ENCODE measurements at regions not wholly inside any gene's neighbourhood (a gene's known extent, or its start where the extent isn't known, plus 50 kb on each side); places are given as distances from the start of the nearest gene placed in this dataset.
"Not testable (repeated sequence)": the region's sequence is repeated elsewhere in the genome, so short reads cannot be mapped to it uniquely, and the experiment has no call there.

- DNase-seq, result peak; percentile 44
Measured at GRCh38 chr15:38002883-38003477, 68.5 kb downstream of the TMCO5A start.

GRCh38 chr15:38004218-38004861 lies 69.9 kb downstream of the TMCO5A start:
- DNase-seq, result no peak

GRCh38 chr15:38005953-38006808 lies 71.7 kb downstream of the TMCO5A start:
- DNase-seq, result no peak

DNA sequence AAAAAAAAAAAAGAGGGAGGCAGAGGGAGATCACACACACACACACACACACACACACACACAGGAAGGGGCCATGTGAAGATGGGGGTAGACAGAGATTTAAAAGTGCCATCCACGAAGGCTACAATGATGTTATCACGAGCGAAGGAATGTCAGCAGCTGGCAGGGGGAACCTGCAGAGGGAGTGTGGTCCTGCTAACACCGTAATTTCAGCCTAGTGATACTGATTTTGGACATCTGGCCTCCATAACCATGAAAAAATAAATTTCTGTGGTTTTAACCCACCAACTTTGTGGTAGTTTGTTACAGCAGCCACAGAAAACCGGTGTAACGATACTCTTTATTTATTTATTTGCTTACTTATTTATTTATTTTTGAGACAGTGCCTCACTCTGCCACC lies 76.0 kb downstream of the TMCO5A start:
- no peak for DNase-seq

- no peak for DNase-seq
Measured at GRCh38 chr15:38012894-38013293, 78.5 kb downstream of the TMCO5A start.

DNA sequence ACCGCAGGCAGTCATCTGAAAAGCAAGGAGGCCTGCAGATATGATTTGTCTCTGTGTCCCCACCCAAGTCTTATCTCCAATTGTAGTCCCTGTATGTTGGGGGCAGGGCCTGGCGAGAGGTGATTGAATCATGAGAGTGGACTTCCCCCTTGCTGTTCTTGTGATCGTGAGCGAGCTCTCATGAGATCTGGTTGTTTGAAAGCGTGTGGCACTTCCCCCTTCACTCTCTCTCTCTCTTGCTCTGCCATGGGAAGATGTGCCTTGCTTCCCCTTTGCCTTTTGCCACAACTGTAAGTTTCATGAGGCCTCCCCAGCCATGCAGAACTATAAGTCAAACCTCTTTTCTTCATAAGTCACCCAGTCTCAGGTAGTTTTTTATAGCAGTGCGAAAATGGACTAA lies 83.3 kb downstream of the TMCO5A start:
- DNase-seq, result no peak

GRCh38 chr15:38019066-38019465 lies 84.6 kb downstream of the TMCO5A start:
- DNase-seq, result no peak

DNA sequence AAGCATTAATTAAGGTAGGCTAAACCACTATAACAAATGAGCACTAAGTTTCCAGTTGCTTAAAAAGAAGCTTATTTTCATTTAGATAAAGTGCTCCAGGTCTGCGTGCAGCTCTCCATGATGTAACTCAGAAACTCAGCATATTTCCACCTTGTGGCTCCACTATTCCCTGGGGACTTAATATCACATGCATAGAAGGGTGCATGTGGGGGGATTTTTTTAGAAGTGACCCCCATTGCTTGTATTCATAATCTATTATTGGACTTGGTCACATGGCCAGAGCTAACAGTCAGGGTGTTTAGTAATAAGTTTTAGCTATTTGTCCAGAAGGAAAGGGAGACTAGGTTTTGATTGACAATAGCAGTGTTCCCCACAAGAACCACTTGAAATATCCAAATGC lies 86.8 kb downstream of the TMCO5A start:
- no peak for DNase-seq

DNA sequence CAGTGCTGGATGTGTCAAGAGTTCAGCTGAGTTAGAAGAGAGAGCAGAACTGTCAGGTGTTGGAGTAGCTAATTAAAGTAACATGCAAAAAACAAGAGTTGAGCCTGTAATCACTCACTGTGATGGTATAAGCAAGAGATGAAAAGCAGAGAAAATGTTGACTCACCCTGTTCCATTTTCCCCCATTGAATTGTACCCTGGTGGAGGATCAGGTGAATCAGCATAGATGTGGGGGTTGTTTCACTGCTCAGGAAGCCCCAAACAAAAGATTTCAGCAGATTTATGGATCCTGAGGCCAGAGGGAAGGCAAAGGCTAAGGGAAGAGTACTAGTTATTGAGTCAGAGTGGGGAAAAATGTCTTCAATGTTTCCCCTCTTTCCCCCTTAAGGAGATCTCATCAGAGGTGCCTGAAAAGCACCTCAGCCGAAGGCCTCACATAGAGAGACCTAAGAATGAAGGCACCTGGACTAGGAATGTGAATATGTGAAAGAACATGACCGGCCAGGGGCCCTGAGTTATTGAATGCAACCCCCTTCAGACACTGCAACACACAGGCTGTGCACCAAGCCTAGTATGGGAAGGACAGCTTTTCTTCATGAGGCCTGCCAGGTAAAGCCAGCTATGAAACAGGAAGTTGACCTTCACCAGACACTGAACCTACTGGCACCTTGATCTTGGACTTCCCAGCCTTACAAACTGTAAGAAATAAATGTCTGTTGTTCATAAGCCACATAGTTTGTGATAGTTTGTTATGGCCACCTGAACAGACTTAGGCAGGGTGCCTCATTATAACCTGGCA lies 90.1 kb downstream of the TMCO5A start:
- DNase-seq, result no peak

GRCh38 chr15:38025656-38026055 lies 91.2 kb downstream of the TMCO5A start:
- DNase-seq, result not testable (repeated sequence)

GRCh38 chr15:38028869-38029268 lies 94.4 kb downstream of the TMCO5A start:
- no peak for DNase-seq

GRCh38 chr15:38029736-38030135 lies 95.3 kb downstream of the TMCO5A start:
- no peak for DNase-seq

- DNase-seq, result no peak
Measured at GRCh38 chr15:38030609-38031008, 96.2 kb downstream of the TMCO5A start.

DNA sequence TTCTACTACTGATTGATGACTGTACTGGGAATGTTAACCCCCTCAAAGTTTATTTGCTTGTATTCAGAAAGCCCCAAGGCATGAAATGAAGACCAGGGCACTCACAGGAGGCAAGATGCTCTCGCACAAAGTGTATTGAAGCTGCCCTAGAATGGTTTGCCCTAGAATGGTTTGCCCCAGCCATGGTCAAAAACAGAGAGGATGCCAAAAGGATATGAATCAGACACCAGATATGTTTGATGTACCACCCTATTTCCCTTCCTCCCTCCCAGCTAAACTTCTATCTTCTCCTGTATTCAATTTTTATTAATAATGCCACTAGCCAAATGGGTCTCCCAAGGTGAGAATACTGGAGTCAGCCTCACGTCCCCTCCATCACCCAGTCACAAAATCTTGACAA lies 101.3 kb downstream of the TMCO5A start:
- DNase-seq, result no peak

GRCh38 chr15:38036790-38037338 lies 102.4 kb downstream of the TMCO5A start:
- DNase-seq, result no peak

GRCh38 chr15:38038659-38039442 lies 104.4 kb downstream of the TMCO5A start:
- DNase-seq, result no peak

- no peak for DNase-seq
Measured at GRCh38 chr15:38040615-38041014, 106.2 kb downstream of the TMCO5A start.

- no peak for DNase-seq
Measured at GRCh38 chr15:38041576-38041975, 107.1 kb downstream of the TMCO5A start.

- DNase-seq, result no peak
Measured at GRCh38 chr15:38042211-38042610, 107.8 kb downstream of the TMCO5A start.

- no peak for DNase-seq
Measured at GRCh38 chr15:38042707-38043445, 108.4 kb downstream of the TMCO5A start.
